Stimulated activated CD4-positive, alpha-beta T cell treated with anti-CD3 and anti-CD28 coated beads, Interleukin-2, amount 100 ng/mL, for 48 hours (primary cell): ENCODE measurements at regions not wholly inside any gene's neighbourhood (a gene's known extent, or its start where the extent isn't known, plus 50 kb on each side); places are given as distances from the start of the nearest gene placed in this dataset.

Source experiments
- DNase-seq, 2 donors: peaks; one replicate each; pipeline ENCODE4 v3.0.0-alpha.2; 2020

- DNase-seq, result peak; percentile 15 to 35
These were observed 50.6 kb upstream of the MRPS6 start for GRCh38 chr21:34022627-34023335.

DNA sequence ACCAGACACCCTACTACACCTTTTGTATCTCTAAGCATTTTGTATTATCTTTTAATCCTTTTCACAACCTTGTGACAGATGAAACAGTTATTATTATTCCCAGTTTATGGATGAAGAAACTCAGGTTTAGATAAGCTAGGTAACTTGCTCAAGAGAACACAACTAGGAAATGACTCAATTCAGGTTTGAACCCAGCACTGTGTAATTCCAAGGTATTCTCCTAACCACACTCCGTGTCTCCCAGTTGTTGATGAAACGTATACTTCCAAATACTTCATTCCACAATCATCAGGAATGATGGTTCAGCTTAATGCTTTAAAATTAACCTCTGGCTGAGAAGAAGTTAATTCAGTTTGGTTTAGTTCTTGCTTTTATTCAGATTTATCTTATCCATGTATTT is 51.7 kb upstream of the MRPS6 start:
- DNase-seq, result no peak

DNA sequence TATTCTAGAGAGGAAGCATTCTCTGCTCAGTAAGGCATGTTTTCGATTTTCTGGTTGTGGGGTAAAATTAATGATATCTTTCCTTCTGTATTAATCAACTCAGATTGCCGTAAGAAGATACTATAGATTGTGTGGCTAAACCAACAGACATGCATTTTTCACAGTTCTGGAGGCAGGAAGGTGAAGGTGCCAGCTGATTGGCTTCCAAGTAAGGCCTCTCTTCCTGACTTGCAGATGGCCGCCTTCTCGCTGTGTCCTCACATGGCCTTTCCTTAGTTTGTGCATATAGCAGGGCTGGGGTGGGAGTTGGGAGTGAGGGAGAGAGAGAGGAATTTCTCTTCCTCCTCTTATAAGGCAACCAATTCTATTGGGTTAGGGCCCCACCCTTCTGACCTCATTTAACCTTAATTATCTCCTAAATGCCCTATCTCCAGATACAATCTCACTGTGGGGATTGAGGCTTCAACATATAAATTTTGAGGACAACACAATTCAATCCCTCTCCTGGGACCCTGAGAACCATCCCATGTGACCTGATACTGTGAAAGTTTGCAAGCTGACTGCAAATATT is 52.3 kb upstream of the MRPS6 start:
- no peak for DNase-seq

- DNase-seq, result no peak
These were observed 53.2 kb upstream of the MRPS6 start for GRCh38 chr21:34020005-34020847.

- DNase-seq, result no peak
These were observed 54.0 kb upstream of the MRPS6 start for GRCh38 chr21:34019402-34019801.

- DNase-seq, result no peak
These were observed 54.5 kb upstream of the MRPS6 start for GRCh38 chr21:34018910-34019309.

GRCh38 chr21:34018185-34018584 is 55.2 kb upstream of the MRPS6 start:
- no peak for DNase-seq

DNA sequence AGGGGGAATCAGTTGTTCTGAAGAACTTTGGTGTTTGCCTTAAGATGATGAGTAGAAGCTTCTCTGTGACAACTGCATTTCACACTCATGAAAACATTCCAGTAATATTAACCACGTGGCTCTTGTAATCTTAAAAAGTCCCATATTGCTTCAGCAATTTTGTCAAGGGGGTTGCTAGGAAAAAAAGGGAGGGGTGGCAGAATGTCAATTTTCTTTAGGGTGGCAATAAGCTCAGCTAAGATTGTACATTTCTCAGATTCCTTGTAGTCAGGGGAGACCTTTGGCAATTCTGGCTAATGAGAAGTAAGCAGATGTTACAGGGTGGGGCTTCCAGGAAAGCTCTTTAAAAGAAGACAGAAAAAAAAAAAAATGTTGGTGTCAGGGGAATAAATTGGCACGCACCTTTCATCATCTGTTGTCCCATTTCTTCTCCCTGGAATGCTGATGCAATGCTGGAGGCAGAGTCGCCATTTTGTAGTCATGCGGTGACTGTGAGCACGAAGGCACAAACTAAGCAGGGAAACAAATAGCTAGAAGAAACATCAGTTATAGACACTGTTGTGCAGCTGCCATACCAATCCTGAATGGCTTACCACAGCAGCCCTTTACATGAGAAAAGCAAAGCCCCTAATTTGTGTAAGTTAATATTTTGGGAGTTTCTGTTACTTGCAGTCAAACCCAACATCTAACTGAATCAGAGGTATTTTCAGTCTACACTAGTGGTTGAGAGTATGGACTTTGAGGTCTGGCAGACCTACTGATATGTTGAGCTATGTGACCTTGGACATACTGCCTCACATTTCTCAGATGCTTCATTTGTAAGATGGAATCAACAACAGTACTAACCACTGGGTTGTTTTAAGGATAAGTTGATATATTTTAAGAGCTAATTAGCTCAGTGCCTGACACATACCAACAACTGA is 56.1 kb upstream of the MRPS6 start:
- no peak for DNase-seq

DNA sequence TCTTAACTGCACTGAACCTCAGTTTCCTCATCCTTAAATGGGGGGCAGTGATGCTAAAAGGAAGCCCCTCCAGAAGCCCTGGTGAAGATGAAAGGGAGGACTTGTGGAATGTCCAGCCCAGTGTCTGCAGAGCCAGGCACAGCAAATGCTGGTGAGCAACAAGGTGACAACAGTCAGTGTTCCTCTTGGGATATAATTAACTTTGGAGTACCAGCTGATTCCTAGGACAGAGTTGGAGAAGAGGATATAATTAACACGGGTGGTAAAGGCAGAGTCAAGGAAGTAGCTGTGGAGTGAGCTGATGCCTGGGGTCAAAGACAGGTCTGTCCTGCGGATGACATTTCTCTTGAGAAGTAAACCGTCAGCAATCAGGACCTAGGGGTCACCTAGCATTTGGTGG is 60.7 kb upstream of the MRPS6 start:
- no peak for DNase-seq

- DNase-seq, result no peak
These were observed 61.7 kb upstream of the MRPS6 start for GRCh38 chr21:34011660-34012059.

DNA sequence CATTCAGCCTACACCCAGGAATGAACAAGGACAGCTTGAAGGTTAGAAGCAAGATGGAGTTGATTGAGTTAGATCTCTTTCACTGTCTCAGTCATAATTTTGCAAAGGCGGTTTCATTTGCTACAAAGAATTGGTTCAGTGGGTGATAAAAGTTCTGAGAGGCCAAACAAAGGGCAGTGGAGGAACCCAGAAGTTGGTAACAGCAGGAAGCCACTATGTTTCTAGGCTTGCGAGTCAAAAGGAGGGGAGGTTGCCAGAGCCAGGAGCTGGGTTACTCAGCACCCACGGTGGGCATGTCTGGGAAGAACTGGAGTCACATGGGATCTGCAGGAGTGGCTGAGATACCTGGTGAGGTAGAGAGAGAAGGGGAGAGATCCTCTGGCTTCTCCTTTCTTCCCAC is 64.2 kb upstream of the MRPS6 start:
- no peak for DNase-seq

DNA sequence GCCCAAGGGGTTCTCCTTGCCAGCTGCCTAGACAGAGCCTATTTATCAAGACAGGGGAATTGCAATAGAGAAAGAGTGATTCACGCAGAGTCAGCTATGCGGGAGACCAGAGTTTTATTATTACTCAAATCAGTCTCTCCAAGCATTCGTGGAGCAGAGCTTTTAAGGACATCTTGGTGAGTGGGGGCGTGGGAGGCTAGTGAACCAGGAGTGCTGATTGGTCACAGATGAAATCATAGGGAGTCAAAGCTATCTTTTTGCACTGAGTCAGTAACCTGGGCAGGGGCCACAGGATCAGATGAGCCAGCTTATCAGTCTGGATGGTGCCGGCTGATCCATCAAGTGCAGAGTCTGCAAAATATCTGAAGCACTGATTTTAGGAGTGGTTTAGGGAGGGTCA is 64.8 kb upstream of the MRPS6 start:
- peak; percentile 55 to 60 for DNase-seq

DNA sequence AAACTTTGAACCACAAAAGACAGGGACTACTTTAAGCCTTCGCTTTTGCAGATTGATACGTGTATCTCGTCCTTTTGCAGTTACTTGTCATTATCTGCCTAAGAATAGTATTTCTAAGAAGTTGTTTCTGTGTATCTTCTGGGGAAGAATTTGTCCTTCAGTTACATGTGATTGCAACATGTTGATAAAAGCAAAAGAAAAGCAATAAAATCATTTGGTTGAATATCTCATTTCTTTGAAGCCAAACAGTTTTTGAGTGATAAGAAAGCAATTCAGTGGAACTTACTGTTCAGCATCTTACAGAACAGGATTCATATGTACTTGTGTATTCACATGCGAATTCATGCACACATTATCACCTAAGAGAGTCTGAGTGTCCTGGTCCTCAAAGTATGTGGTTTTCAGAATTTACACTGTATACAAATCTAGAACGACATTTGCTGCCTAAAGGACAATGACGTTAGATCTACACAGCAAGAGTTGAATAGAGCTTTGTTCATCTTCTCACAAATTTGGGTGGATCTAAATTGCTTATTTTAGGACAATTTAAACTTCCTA is 66.7 kb upstream of the MRPS6 start:
- no peak for DNase-seq

DNA sequence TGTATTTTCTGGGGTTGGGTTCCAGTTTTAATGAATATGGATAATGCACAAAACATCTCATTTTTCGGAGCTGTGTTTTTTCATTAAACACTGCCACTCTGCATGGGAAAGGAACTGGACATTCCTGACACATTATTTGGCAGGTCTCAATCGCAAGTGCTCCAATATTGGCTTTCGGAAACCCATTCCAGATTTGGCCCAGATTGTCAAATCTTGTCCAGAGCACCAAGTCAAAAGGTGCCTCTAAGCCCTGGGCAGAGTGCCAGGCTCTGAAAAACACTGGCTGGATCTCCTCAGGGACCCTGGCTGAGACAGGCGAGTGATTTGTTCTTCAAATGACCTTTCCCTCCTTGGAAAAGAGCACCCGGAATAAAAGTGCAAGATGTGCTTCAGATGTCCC is 68.4 kb upstream of the MRPS6 start:
- DNase-seq, result no peak

DNA sequence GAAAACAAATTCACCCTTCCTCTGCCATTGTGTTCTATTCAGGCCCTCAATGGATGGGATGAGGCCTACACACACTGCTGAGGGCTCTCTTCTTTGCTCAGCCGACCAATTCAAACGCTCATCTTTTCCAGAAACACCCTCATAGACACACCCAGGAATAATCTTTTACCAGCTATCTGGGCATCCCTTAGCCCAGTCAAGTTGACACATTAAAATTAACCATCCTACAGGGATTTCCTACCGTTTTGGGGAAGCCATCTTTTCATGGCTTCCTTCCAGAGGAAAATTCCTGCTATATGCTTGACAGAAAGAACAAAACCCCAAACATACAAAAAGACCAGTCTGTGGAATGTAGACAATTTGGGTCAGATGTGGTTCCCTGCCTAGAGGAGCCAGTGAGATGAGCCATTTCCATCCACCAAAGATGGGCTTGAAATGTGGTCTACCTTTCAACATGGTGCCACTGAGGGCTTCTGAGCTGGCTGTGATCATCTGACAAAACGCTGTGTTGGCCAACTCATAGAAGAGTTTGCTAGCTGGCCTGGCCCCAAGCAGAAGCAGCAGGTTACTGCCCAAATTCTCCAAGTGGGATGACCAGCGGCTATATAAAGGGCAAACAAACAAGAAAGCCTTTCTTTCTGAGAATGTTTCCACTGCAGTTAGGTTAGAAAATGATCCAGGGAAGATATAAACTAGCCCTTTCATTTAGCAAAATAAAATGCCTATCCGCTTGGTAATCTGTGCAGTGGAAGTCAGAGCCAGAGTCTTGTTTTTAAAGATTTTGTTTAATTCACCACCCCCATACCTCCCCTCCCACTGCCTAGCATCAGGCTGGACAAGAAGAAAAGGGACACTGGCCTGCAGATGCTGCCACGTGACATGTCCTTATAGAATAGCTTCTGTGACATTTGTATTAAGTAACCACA is 69.1 kb upstream of the MRPS6 start:
- DNase-seq, result no peak

- no peak for DNase-seq
These were observed 70.0 kb upstream of the MRPS6 start for GRCh38 chr21:34003428-34003827.

DNA sequence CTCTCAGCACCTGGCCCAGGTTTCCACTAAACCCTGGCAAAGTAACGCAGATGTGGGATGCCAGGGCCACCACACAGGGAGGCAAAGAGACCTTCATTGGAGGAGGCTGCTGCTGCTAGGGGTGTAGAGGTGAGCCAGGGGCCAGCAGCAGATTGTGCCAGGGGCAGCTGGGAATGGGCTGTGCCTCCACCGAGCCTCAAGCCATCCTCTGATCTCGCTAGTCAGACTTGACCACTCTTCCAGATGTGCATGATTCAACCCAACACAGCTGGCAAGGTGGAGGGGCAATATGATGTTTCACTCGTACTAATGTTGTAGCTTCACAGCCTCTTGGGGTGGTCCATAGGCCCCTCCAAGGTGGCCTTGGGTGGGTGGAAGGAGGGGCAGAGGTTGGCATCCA is 73.0 kb upstream of the MRPS6 start:
- DNase-seq, result no peak

DNA sequence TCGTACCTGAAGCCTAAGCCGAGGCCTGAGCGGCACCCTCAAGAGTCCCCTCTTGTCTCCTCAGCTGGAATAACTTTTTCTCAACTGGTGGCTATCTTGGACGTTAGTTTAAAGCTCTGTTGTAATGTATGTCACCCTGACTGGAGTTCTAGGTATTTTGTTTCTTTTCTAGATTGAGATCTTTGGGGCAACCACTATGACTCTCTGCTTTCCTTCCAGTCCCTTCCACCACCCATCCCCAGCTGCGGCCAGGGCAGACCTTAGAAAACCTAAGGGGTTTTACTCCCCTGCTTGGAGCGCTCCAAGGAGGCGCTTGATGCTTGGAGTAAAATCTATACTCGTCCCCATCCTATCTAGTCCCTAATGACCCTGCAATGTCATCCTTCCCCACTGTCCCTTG is 74.6 kb upstream of the MRPS6 start:
- DNase-seq, result no peak

DNA sequence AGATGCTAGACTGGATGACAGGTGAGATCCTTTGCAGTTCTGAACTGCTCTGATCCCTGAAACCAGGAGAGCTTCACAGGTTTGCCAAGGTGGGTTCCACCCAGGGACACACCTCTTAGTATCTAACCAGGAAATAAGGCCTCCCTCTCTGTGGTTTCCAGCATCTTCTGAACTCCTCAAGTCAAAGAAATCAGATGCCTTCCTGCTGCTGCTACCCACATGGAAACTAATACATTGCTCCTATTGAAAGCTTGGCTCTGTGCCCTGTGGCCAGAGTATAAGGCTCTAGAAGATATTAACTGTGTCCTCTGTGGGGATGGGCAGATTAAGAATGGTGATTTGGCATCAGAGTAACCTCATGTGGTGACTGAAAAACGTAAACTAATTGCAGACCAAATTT is 75.0 kb upstream of the MRPS6 start:
- DNase-seq, result no peak

DNA sequence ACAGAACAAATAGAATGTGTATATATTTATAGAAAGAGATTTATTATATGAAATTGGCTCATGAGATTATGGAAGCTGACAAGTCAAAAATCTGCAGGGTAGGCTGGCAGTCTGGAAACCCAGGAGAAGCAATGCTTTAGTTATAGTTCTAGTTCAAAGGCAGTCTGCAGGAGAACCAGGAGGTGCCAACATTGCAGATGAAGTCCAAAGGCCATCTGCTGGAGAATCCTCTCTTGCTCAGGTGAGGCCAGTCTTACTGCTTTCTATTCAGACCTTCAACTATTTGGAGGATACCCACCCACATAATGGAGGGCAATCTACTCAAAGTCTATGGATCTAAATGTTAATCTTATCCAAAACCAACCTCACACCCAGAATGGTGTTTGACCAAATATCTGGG is 75.9 kb upstream of the MRPS6 start:
- no peak for DNase-seq

- DNase-seq, result no peak
These were observed 78.8 kb upstream of the ATP5PO start for GRCh38 chr21:33994373-33994772.
